ENCODE measurements at regions not wholly inside any gene's neighbourhood (a gene's known extent, or its start where the extent isn't known, plus 50 kb on each side); places are given as distances from the start of the nearest gene placed in this dataset.

DNA sequence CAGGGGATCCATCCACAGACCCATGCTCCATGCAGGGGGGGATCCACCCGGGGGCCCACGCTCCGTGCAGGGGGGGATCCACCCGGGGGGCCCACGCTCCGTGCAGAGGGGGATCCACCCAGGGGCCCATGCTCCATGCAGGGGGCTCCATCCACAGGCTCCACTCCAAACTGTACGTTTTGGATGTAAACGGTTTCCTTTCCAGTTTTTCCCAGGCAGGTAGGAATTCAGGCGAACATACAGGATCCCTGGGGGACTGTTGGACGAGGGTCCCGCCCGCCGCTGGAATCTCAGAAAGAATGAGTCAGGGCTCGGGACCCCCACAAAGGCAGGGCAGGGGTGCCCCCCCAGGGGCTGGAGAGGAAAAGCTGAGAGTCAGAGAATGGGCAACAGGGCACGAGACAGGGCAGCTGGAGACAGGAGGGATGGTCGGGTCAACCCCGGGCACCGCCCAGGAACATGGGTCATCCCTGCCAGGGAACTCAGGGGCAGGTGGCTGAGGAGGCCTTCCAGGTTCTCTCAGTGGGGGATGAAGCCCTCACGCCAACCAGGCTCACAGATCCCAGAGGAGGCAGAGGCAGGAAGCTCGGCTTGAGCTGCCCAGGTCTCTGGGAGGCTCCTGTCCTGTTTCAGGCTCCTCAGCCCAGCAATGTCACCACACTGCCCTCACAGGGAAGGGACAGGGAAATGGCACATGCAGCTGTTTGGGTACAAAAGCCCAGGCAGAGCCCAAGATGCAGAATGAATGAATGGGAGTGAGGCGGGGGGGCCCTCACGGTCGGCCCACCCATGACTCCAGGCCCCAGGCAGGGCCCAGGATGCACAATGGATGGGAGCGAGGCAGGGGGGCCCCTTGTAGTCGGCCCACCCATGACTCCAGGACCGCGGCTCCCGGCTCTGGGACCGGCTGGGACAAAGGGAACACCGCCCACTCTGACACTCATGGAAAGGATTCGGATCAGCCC lies 200.2 kb downstream of the BRD1 start:
- H3K18ac ChIP-seq (ENCODE audit: low read depth, low read length) = no peak overlapping the region
- no peak overlapping the region for H4K91ac ChIP-seq (ENCODE audit: insufficient read depth, low read depth, low read length)
- H3K36me3 ChIP-seq (ENCODE audit: control insufficient read depth, insufficient read depth, low read length) = no peaks in the 10 kb centered on the region
- ATAC-seq (ENCODE audit: low read depth) (no peak), DNase-seq (no peak)
- 63% methylated on average over 6 of the region's 31 CpGs; no CpG with 5 or more reads in 1 of the 2 experiments for WGBS, 2 experiments (ENCODE audit: extremely low coverage in 2 of 2, insufficient read length in 1 of 2)
- H3K4me3 ChIP-seq (ENCODE audit: insufficient read depth, low read depth, low read length) = no peak overlapping the region
- H2BK15ac ChIP-seq (ENCODE audit: low read depth, low read length) = no peak overlapping the region
- H2BK120ac ChIP-seq (ENCODE audit: low read depth, low read length) = no peak overlapping the region
- H3K27me3 ChIP-seq (ENCODE audit: control insufficient read depth, insufficient read depth, low read length) = no peaks in the 10 kb centered on the region
- no peak overlapping the region for H3K4ac ChIP-seq (ENCODE audit: low read depth, low read length)
- in situ Hi-C loops (cut with MboI; ENCODE audit: low sequenced_read_pairs) = no loop called here
- no peak overlapping the region for H4K5ac ChIP-seq (ENCODE audit: low read depth, low read length)
- CTCF ChIA-PET = no interaction called here
- no peak overlapping the region for H2BK20ac ChIP-seq (ENCODE audit: low read depth, low read length)
- no peak overlapping the region for H3K4me2 ChIP-seq (ENCODE audit: low read depth, low read length)
- H3K14ac ChIP-seq (replicated peaks; ENCODE audit: low read depth, low read length) = no peak overlapping the region
- H2AFZ ChIP-seq (replicated peaks; ENCODE audit: low read length, poor library complexity) = no peak overlapping the region
- H3K27ac ChIP-seq (ENCODE audit: insufficient read depth, low read length) = no peak overlapping the region
- intact Hi-C loops (cut with micrococcal nuclease) = no loop called here
- H3K23ac ChIP-seq (ENCODE audit: low read depth, low read length) = no peak overlapping the region
- no peaks in the 10 kb centered on the region for H3K9me1 ChIP-seq (ENCODE audit: insufficient read depth, low read length)
- BruUV-seq (replicated peaks) = no TSS peak
- no peak overlapping the region for H2AK5ac ChIP-seq (ENCODE audit: low read depth, low read length)
- no peaks in the 10 kb centered on the region for H3K4me1 ChIP-seq (ENCODE audit: control insufficient read depth, insufficient read depth, low read length)
- H3K56ac ChIP-seq (ENCODE audit: extremely low read depth, insufficient read depth, low read length) = no peak overlapping the region
- no peak overlapping the region for H4K8ac ChIP-seq (ENCODE audit: low read depth in 2 of 2, low read length in 2 of 2)
- H3K9me3 ChIP-seq (ENCODE audit: control insufficient read depth, insufficient read depth, low read length) = peaks cover 16% of the 10 kb centered on the region
- no peaks in the 10 kb centered on the region for H3K79me1 ChIP-seq (ENCODE audit: low read depth in 1 of 2, low read length in 2 of 2)
- no peaks in the 10 kb centered on the region for H4K20me1 ChIP-seq (ENCODE audit: insufficient read depth, low read length)
- no peak for TF ChIP-seq RCOR1 (IDR thresholded peaks at IDR 0.05; ENCODE audit: insufficient replicate concordance, low read length)
- TF ChIP-seq SMC3 (IDR thresholded peaks at IDR 0.05; ENCODE audit: low read depth, low read length) = no peak
- TF ChIP-seq MXI1 (IDR thresholded peaks at IDR 0.05; ENCODE audit: borderline replicate concordance, low read depth, low read length) = no peak
- TF ChIP-seq RFX5 (IDR thresholded peaks at IDR 0.05; ENCODE audit: low read depth, low read length) = no peak
- no peak for TF ChIP-seq FOS (IDR thresholded peaks at IDR 0.05; ENCODE audit: low read depth, low read length)
- TF ChIP-seq NFE2L2 (IDR thresholded peaks at IDR 0.05; ENCODE audit: low read depth, low read length) = no peak
- no peak for TF ChIP-seq RAD21 (IDR thresholded peaks at IDR 0.05; ENCODE audit: low read length)
- no peak for TF ChIP-seq USF2 (IDR thresholded peaks at IDR 0.05; ENCODE audit: low read depth, low read length)
- TF ChIP-seq POLR2A (IDR thresholded peaks at IDR 0.05; ENCODE audit: low read depth, low read length) = no peak
- TF ChIP-seq, protein P1, sequence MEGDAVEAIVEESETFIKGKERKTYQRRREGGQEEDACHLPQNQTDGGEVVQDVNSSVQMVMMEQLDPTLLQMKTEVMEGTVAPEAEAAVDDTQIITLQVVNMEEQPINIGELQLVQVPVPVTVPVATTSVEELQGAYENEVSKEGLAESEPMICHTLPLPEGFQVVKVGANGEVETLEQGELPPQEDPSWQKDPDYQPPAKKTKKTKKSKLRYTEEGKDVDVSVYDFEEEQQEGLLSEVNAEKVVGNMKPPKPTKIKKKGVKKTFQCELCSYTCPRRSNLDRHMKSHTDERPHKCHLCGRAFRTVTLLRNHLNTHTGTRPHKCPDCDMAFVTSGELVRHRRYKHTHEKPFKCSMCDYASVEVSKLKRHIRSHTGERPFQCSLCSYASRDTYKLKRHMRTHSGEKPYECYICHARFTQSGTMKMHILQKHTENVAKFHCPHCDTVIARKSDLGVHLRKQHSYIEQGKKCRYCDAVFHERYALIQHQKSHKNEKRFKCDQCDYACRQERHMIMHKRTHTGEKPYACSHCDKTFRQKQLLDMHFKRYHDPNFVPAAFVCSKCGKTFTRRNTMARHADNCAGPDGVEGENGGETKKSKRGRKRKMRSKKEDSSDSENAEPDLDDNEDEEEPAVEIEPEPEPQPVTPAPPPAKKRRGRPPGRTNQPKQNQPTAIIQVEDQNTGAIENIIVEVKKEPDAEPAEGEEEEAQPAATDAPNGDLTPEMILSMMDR (conservative IDR thresholded peaks at IDR 0.05; ENCODE audit: low read depth, low read length) = no peak
- no peak overlapping the region for H2AK9ac ChIP-seq (replicated peaks; ENCODE audit: low read depth, low read length, poor library complexity)
- H3K9ac ChIP-seq (ENCODE audit: low read depth, low read length) = no peak overlapping the region
- H2BK5ac ChIP-seq (ENCODE audit: low read depth, low read length, poor library complexity, severe bottlenecking) = no peak overlapping the region
- POLR2A ChIA-PET (ENCODE audit: unreplicated experiment) = no interaction called here
- dilution Hi-C loops (cut with HindIII; ENCODE audit: low sequenced_read_pairs, unreplicated experiment) = no loop called here

All from IMR-90 (cell line).